ENCODE measurements at regions not wholly inside any gene's neighbourhood (a gene's known extent, or its start where the extent isn't known, plus 50 kb on each side); places are given as distances from the start of the nearest gene placed in this dataset.

DNA sequence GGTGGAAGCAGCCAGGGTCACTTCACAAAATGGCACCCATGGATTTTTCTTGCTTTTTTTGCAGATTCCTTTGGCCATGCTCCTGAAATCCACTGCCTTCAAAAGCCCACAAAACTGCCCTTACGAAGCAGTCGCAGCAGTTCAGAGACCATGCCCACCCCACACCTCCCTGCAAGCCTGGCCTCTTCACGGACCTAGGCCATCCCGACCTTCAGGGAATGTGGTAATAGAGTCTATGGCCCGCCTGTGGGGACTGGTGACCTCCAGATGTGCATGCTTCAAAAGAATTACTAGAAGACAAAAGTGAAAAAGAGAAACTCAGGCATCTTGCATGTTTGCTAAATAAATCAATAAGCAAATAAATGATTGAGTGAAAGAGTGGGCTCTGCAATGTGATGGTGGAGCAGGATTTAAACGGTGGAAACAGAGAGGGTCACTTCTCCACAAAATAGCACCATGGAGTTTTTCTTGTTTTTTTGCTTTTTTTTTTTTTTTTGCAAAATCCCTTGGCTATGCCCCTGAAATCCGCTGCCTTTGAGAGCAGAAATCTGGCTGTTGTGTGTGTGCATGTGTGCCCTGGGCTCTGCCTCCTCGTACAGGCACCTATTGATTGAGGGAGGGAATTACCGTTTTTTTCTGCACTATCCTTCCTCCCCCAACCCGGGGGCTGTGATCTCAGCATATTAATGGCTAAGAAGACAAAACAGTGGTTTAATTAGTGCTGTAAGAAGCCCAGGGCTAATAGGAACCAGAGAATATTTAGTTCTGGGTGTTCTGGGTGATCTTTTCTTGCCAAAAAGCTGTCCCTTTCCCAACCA lies 107.4 kb downstream of the PXDC1 start:
- no peak overlapping the region for H3K27ac ChIP-seq
- TF ChIP-seq, protein P1, sequence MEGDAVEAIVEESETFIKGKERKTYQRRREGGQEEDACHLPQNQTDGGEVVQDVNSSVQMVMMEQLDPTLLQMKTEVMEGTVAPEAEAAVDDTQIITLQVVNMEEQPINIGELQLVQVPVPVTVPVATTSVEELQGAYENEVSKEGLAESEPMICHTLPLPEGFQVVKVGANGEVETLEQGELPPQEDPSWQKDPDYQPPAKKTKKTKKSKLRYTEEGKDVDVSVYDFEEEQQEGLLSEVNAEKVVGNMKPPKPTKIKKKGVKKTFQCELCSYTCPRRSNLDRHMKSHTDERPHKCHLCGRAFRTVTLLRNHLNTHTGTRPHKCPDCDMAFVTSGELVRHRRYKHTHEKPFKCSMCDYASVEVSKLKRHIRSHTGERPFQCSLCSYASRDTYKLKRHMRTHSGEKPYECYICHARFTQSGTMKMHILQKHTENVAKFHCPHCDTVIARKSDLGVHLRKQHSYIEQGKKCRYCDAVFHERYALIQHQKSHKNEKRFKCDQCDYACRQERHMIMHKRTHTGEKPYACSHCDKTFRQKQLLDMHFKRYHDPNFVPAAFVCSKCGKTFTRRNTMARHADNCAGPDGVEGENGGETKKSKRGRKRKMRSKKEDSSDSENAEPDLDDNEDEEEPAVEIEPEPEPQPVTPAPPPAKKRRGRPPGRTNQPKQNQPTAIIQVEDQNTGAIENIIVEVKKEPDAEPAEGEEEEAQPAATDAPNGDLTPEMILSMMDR (conservative IDR thresholded peaks at IDR 0.05): no peak

DNA sequence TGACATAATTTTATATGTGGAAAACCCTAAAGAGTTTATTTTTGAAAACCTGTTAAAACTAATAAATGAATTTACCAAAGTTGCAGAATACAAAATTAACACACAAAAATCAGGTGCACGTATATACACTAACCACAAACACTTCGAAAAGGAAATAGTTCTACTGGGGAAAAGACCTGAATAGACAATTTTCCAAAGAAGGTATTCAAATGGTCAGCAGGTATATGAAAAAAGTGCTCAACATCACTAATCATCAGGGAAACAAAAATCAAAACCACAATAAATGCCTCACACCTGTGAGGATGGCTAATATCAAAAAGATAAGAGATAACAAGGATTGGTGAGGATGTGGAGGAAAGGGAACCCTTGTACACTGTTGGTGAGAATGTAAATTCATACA lies 110.6 kb downstream of the PXDC1 start:
- no peak overlapping the region for H3K27ac ChIP-seq
- TF ChIP-seq, protein P1 (conservative IDR thresholded peaks at IDR 0.05): no peak

DNA sequence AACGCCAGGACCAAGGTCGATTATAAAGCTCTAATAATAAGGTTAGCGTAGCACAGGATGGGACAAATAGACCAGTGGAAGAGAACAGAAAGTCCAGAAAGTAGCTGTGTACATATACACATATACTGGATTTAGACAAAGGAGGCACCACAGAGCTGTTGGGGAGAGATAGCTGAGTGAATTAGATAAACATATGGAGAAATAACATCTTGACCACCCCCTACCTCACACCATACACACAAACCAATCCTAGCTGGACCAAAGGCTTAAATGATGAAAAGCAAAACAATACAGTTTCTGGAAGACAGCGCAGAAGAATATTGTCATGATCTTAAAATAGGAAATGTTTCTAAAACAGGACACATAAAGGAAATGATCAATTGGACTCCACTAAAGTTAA lies 112.9 kb downstream of the PXDC1 start:
- no peak overlapping the region for H3K27ac ChIP-seq
- TF ChIP-seq, protein P1 (conservative IDR thresholded peaks at IDR 0.05): no peak

DNA sequence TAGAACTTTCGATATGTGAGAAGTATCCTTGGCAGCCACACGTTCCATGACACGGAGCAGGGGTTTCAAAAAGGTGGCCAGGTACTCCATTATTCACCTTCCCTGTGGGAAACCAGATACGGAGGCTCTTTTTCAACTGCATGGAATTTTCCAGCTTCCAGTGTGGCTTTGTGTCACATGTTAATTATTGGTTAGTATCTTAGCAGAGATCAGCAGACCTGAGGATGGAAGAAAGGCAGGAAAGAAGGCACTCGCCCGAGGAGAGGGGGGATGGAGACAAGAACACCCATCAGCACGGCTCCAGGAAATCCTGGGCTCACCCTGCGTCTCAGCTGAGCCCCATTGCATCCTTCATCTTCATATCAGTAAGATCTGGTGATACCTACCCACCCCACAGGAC lies 115.5 kb downstream of the PXDC1 start:
- H3K27ac ChIP-seq: no peak overlapping the region
- TF ChIP-seq, protein P1 (conservative IDR thresholded peaks at IDR 0.05): no peak

DNA sequence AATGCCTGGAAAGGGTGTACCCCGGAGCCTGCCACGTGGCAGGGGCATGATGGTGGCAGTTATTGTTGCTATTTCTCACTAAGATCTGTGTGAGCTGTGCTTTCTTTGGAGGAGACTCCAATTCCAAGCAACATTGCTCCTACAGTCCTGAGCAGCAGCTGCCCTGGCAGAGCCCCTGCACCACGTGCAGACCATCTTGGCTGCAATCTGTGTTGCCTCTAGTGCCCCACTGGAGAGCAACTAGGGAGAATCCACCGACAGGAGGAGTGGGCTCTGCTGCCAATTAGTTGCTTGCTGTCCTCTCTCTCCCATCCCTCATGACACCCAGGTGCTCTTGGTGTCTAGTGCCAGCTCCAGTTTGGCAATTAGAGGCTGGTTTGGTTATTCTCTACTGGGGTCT lies 116.0 kb downstream of the PXDC1 start:
- H3K27ac ChIP-seq: no peak overlapping the region
- TF ChIP-seq, protein P1 (conservative IDR thresholded peaks at IDR 0.05): no peak

DNA sequence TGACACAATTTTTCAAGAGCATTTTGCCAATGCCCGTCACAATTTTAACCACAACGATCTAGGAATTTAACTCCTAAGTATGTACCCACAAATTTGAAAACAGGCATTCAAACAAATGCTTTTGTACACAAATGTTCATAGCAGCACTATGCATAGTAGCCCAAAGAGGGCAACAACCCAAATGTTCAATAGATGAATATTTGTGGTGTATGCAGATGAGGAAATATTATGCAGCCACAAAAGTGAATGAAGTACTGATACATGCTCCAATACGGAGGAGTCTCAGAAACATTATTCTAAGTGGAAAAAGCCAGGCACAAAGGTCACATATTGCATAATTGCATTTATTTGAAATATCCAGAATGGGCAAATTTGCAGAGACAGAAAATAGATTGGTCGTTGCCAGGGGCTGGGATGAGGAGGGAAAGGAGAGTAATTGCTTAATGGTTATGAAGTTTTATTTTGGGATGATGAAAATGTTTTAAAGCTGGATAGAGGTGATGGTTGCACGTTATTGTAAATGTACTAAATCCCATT lies 117.2 kb downstream of the PXDC1 start:
- TF ChIP-seq, protein P1 (conservative IDR thresholded peaks at IDR 0.05): no peak
- no peak overlapping the region for H3K27ac ChIP-seq

DNA sequence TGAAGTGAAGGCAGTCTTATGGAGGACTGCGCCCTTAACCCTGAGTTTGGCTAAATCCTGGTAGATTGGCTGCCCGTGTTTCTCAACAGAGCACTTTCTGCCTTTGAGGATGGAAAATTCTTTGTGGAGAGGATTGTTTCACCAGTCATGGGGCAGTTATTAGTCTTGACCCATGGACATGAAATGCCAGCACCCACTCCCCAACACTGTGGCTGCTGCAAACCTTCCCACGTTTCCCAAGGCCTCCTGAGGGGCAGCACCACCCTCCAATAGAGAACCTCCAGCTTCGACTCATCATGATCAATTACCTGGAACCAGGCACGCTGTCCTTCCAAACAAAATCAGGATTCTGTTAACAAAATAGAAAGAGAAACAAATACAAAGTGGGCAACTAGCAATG lies 117.8 kb downstream of the PXDC1 start:
- no peak overlapping the region for H3K27ac ChIP-seq
- TF ChIP-seq, protein P1 (conservative IDR thresholded peaks at IDR 0.05): no peak
